PC-3 (cell line): ENCODE measurements at regions not wholly inside any gene's neighbourhood (a gene's known extent, or its start where the extent isn't known, plus 50 kb on each side); places are given as distances from the start of the nearest gene placed in this dataset.

ENCODE experiments used
- ATAC-seq: fragments of 200-7000 bp; cut with Tn5 transposase; 2 replicates; pipeline ENCODE4 v1.9.1; 2020; ENCODE audit warnings: mild to moderate bottlenecking, moderate library complexity
- BruUV-seq: library from RNA; stranded (reverse); fragments of 400-500 nt; replicated peaks from 2 replicates; lab custom pipeline; 2021; lab: Mats Ljungman, UMichigan
- CTCF ChIA-PET: fragments of 300-600 bp; sonication (Branson Sonifier 250); formaldehyde crosslinking; loops from one replicate; lab custom pipeline; 2022; ENCODE audit warnings: antibody characterized with exemption; lab: Charles Lee
- POLR2A ChIA-PET: fragments of 300-600 bp; sonication (Branson Sonifier 250); formaldehyde crosslinking; loops from one replicate; lab custom pipeline; 2022; ENCODE audit warnings: antibody characterized with exemption; ENCODE audit not compliant: unreplicated experiment; lab: Charles Lee
- DNase-seq: peaks from one replicate; pipeline ENCODE4 v3.0.0-alpha.2; 2015
- H2AFZ ChIP-seq: fragments of 300-600 bp; sonication (generic); 2 replicates; pipeline ENCODE4 v1.6.0; 2016; ENCODE audit warnings: antibody characterized with exemption, low read length
- H3F3A ChIP-seq: fragments of 300-600 bp; sonication (generic); one replicate; pipeline ENCODE4 v1.6.0; 2017; ENCODE audit warnings: antibody characterized with exemption, low read length, control low read depth, mild to moderate bottlenecking; ENCODE audit not compliant: unreplicated experiment
- H3K27ac ChIP-seq: fragments of 300-600 bp; sonication (generic); 2 replicates; pipeline ENCODE4 v1.5.1; 2016; ENCODE audit warnings: mild to moderate bottlenecking, low read length
- H3K27me3 ChIP-seq: fragments of 300-600 bp; sonication (generic); 2 replicates; pipeline ENCODE4 v1.6.1; 2016; ENCODE audit warnings: low read length, mixed read lengths
- H3K36me3 ChIP-seq: fragments of 300-600 bp; sonication (generic); 2 replicates; pipeline ENCODE4 v1.6.1; 2016; ENCODE audit warnings: low read depth, mixed run types, low read length, mixed read lengths
- H3K4me1 ChIP-seq: fragments of 300-600 bp; sonication (generic); 2 replicates; pipeline ENCODE4 v1.5.1; 2016; ENCODE audit warnings: low read length; ENCODE audit not compliant: insufficient read depth
- H3K4me2 ChIP-seq: fragments of 300-600 bp; sonication (generic); 2 replicates; pipeline ENCODE4 v1.6.0; 2016; ENCODE audit warnings: low read length
- H3K4me3 ChIP-seq: fragments of 300-600 bp; sonication (generic); 2 replicates; pipeline ENCODE4 v1.5.1; 2016; ENCODE audit warnings: mild to moderate bottlenecking, low read length, mixed read lengths
- H3K79me2 ChIP-seq: fragments of 300-600 bp; sonication (generic); 2 replicates; pipeline ENCODE4 v1.6.1; 2017; ENCODE audit warnings: low read length, mixed read lengths
- H3K9ac ChIP-seq: fragments of 300-600 bp; sonication (generic); 2 replicates; pipeline ENCODE4 v1.6.0; 2016; ENCODE audit warnings: mild to moderate bottlenecking, low read length
- H3K9me2 ChIP-seq: fragments of 300-600 bp; sonication (generic); replicated peaks from 2 replicates; pipeline ENCODE4 v1.6.1; 2016; ENCODE audit warnings: mixed run types, low read length, mixed read lengths
- H3K9me3 ChIP-seq: fragments of 300-600 bp; sonication (generic); 2 replicates; pipeline ENCODE4 v1.6.1; 2016; ENCODE audit warnings: low read length, mixed read lengths
- H4K20me1 ChIP-seq: fragments of 300-600 bp; sonication (generic); 2 replicates; pipeline ENCODE4 v1.6.1; 2016; ENCODE audit warnings: low read length, mixed read lengths
- CTCF ChIP-seq: fragments of 300-600 bp; sonication (generic); conservative IDR thresholded peaks from 2 replicates; pipeline ENCODE4 v1.5.1; 2017; ENCODE audit warnings: antibody characterized with exemption, low read depth, mild to moderate bottlenecking, low read length
- EZH2 ChIP-seq: fragments of 300-600 bp; sonication (generic); IDR thresholded peaks from one replicate; pipeline ENCODE4 v1.6.1; 2017; ENCODE audit warnings: antibody characterized with exemption, mild to moderate bottlenecking, low read length; ENCODE audit not compliant: unreplicated experiment
- EZH2phosphoT487 ChIP-seq: fragments of 300-600 bp; sonication (generic); IDR thresholded peaks from 2 replicates; pipeline ENCODE4 v1.6.1; 2018; ENCODE audit warnings: mild to moderate bottlenecking, antibody characterized with exemption, low read length, borderline replicate concordance
- intact Hi-C: fragments of 100-400 bp; cut with micrococcal nuclease; formaldehyde crosslinking; loops from 2 replicates; pipeline ENCODE4 v1.9.0; 2023

- Histone ChIP-seq H2AFZ (no peak overlapping the region), H3K9me3 (no peaks in the 10 kb centered on the region), H3K79me2 (no peaks in the 10 kb centered on the region), H3K36me3 (no peaks in the 10 kb centered on the region), H4K20me1 (no peaks in the 10 kb centered on the region), H3K9me2 (no peaks in the 10 kb centered on the region), H3K27me3 (no peaks in the 10 kb centered on the region), H3K9ac (no peak overlapping the region), H3K27ac (no peak overlapping the region), H3K4me2 (no peak overlapping the region), H3K4me1 (no peaks in the 10 kb centered on the region), H3F3A (no peaks in the 10 kb centered on the region), H3K4me3 (no peak overlapping the region)
- POLR2A ChIA-PET, result no interaction called here
- DNase-seq, result no peak
- intact Hi-C loops, result no loop called here
- CTCF ChIA-PET, result no interaction called here
- no peak for ATAC-seq
- no peak for TF ChIP-seq EZH2phosphoT487
- TF ChIP-seq CTCF, result no peak
- no peak for TF ChIP-seq EZH2
- BruUV-seq, result no TSS peak
Measured at GRCh38 chr3:18258492-18258891, 166.6 kb downstream of the SATB1 start.

- Histone ChIP-seq H3K36me3 (no peaks in the 10 kb centered on the region), H3F3A (no peaks in the 10 kb centered on the region), H3K4me1 (peaks cover 7% of the 10 kb centered on the region), H3K79me2 (no peaks in the 10 kb centered on the region), H3K4me2 (no peak overlapping the region), H4K20me1 (no peaks in the 10 kb centered on the region), H3K27me3 (no peaks in the 10 kb centered on the region), H3K4me3 (no peak overlapping the region), H3K9me2 (no peaks in the 10 kb centered on the region), H3K27ac (no peak overlapping the region), H3K9me3 (no peaks in the 10 kb centered on the region), H3K9ac (no peak overlapping the region), H2AFZ (no peak overlapping the region)
- TF ChIP-seq CTCF (no peak), EZH2 (no peak), EZH2phosphoT487 (no peak)
- ATAC-seq (no peak), DNase-seq (no peak)
- intact Hi-C loops, result no loop called here
- ChIA-PET CTCF (no interaction called here), POLR2A (no interaction called here)
- no TSS peak for BruUV-seq
Measured at GRCh38 chr3:18252578-18252977, 172.6 kb downstream of the SATB1 start.

GRCh38 chr3:18250991-18251390 is 174.1 kb downstream of the SATB1 start:
- Histone ChIP-seq H3K4me3 (no peak overlapping the region), H3K27me3 (no peaks in the 10 kb centered on the region), H3K9me2 (no peaks in the 10 kb centered on the region), H4K20me1 (no peaks in the 10 kb centered on the region), H3K4me1 (peaks cover 12% of the 10 kb centered on the region), H3K9me3 (no peaks in the 10 kb centered on the region), H3K79me2 (no peaks in the 10 kb centered on the region), H3K4me2 (no peak overlapping the region), H3F3A (no peaks in the 10 kb centered on the region), H3K9ac (no peak overlapping the region), H3K27ac (no peak overlapping the region), H3K36me3 (no peaks in the 10 kb centered on the region), H2AFZ (no peak overlapping the region)
- BruUV-seq, result no TSS peak
- ATAC-seq, result no peak
- TF ChIP-seq EZH2 (no peak), EZH2phosphoT487 (no peak), CTCF (no peak)
- POLR2A ChIA-PET, result no interaction called here
- CTCF ChIA-PET, result no interaction called here
- no peak for DNase-seq
- intact Hi-C loops, result no loop called here
